ENCODE measurements at regions not wholly inside any gene's neighbourhood (a gene's known extent, or its start where the extent isn't known, plus 50 kb on each side); places are given as distances from the start of the nearest gene placed in this dataset.

GRCh38 chr1:29438991-29439390 lies 202.7 kb downstream of the PTPRU start:
- TF ChIP-seq POLR2A (IDR thresholded peaks at IDR 0.05) (no peak), CTCF (IDR thresholded peaks at IDR 0.05) (no peak)
